HCT116 (cell line): ENCODE measurements at regions not wholly inside any gene's neighbourhood (a gene's known extent, or its start where the extent isn't known, plus 50 kb on each side); places are given as distances from the start of the nearest gene placed in this dataset.

Experiments used
- ATAC-seq: fragments of 200-7000 bp; cut with Tn5 transposase; 2 replicates; pipeline ENCODE4 v1.9.1; 2020; ENCODE audit warnings: mild to moderate bottlenecking, moderate library complexity
- BruUV-seq: library from RNA; stranded (reverse); fragments of 400-500 nt; replicated peaks from 2 replicates; lab custom pipeline; 2021; lab: Mats Ljungman, UMichigan
- CTCF ChIA-PET: fragments of 300-600 bp; sonication (Branson Sonifier 250); formaldehyde crosslinking; loops from one replicate; lab custom pipeline; 2021; ENCODE audit warnings: antibody characterized with exemption; lab: Charles Lee
- POLR2A ChIA-PET: fragments of 300-600, 350-600 bp; sonication (Branson Sonifier 250); formaldehyde crosslinking; loops from one replicate; lab custom pipeline; 2021; ENCODE audit warnings: antibody characterized with exemption; lab: Charles Lee
- RAD21 ChIA-PET, 2 experiments: fragments of 300-600 bp; sonication (Branson Sonifier 250); formaldehyde crosslinking; loops; one replicate each; lab custom pipeline; 2023; ENCODE audit warnings: low total read pairs in 2 of 2; ENCODE audit not compliant: uncharacterized antibody in 2 of 2, unreplicated experiment in 2 of 2, low non-redundant PET in 1 of 2; lab: Charles Lee
- DNase-seq: peaks from one replicate; pipeline ENCODE4 v3.0.0-alpha.2; 2010; ENCODE audit warnings: low read depth, low spot score
- H2AFZ ChIP-seq: fragments of 200-600 bp; shearing (Covaris generic), sonication (generic); 2 replicates; pipeline ENCODE4 v1.6.1; 2017; ENCODE audit warnings: low read depth, mixed run types, mixed read lengths, antibody characterized with exemption, low read length; ENCODE audit not compliant: poor library complexity, severe bottlenecking
- H3K27ac ChIP-seq: 2 replicates; pipeline ENCODE4 v1.5.1; 2012; ENCODE audit warnings: low read depth, low read length
- H3K27me3 ChIP-seq: fragments of 200-600 bp; sonication (generic); 2 replicates; pipeline ENCODE4 v1.6.1; 2016; ENCODE audit warnings: mixed run types, low read length, mixed read lengths; ENCODE audit not compliant: insufficient read depth
- H3K36me3 ChIP-seq, 2 experiments: fragments of 200-500 bp in 1 of 2; fragments of 200-600 bp in 1 of 2; sonication (Bioruptor generic) in 1 of 2; sonication (generic) in 1 of 2; 2 replicates each; pipeline versions ENCODE4 v1.5.1 to v1.6.1; 2014 to 2016; ENCODE audit warnings: low read length in 2 of 2, inconsistent platforms in 1 of 2, mixed read lengths in 1 of 2, mixed run types in 1 of 2; ENCODE audit not compliant: insufficient read depth in 2 of 2, control insufficient read depth in 1 of 2
- H3K4me1 ChIP-seq, 2 experiments: fragments of 200-600 bp in 1 of 2; sonication (generic) in 1 of 2; 2 replicates each; pipeline versions ENCODE4 v1.5.1 to v1.6.1; 2012 to 2017; ENCODE audit warnings: low read length in 2 of 2, inconsistent platforms in 1 of 2, mild to moderate bottlenecking in 1 of 2, mixed read lengths in 1 of 2, mixed run types in 1 of 2, moderate library complexity in 1 of 2; ENCODE audit not compliant: insufficient read depth in 2 of 2, control insufficient read depth in 1 of 2
- H3K4me2 ChIP-seq: fragments of 200-600 bp; sonication (generic); 2 replicates; pipeline ENCODE4 v1.6.1; 2017; ENCODE audit warnings: mixed run types, low read length, mixed read lengths
- H3K4me3 ChIP-seq, 2 experiments: fragments of 200-600 bp in 1 of 2; sonication (generic) in 1 of 2; replicated peaks in 1 of 2; 2 replicates each; pipeline ENCODE4 v1.5.1; 2011 to 2016; ENCODE audit warnings: low read length in 2 of 2, control low read depth in 1 of 2, low read depth in 1 of 2, mild to moderate bottlenecking in 1 of 2, mixed read lengths in 1 of 2, mixed run types in 1 of 2
- H3K79me2 ChIP-seq: fragments of 200-600 bp; sonication (generic); 2 replicates; pipeline ENCODE4 v1.6.1; 2017; ENCODE audit warnings: mild to moderate bottlenecking, mixed run types, low read length, moderate library complexity, mixed read lengths; ENCODE audit not compliant: insufficient read depth
- H3K9ac ChIP-seq: fragments of 200-600 bp; sonication (generic); 2 replicates; pipeline ENCODE4 v1.6.1; 2016; ENCODE audit warnings: low read length, mixed read lengths
- H3K9me2 ChIP-seq: fragments of 200-600 bp; sonication (generic), shearing (Covaris generic); 2 replicates; pipeline ENCODE4 v1.6.1; 2017; ENCODE audit warnings: mixed run types, mild to moderate bottlenecking, moderate library complexity; ENCODE audit not compliant: insufficient read depth
- H3K9me3 ChIP-seq, 2 experiments: fragments of 200-500 bp in 1 of 2; fragments of 200-600 bp in 1 of 2; sonication (Bioruptor generic) in 1 of 2; sonication (generic) in 1 of 2; 2 replicates each; pipeline ENCODE4 v1.6.1; 2014 to 2017; ENCODE audit warnings: low read length in 2 of 2, mixed read lengths in 2 of 2, inconsistent platforms in 1 of 2, low read depth in 1 of 2, mild to moderate bottlenecking in 1 of 2, mixed run types in 1 of 2, moderate library complexity in 1 of 2; ENCODE audit not compliant: control insufficient read depth in 1 of 2, insufficient read depth in 1 of 2
- H4K20me1 ChIP-seq: fragments of 200-600 bp; sonication (generic), shearing (Covaris generic); 2 replicates; pipeline ENCODE4 v1.6.1; 2017; ENCODE audit warnings: mixed run types, mild to moderate bottlenecking, moderate library complexity; ENCODE audit not compliant: insufficient read depth
- CBX3 ChIP-seq: IDR thresholded peaks from 2 replicates; pipeline ENCODE4 v1.6.1; 2012; ENCODE audit warnings: low read depth
- CEBPB ChIP-seq: IDR thresholded peaks from 2 replicates; pipeline ENCODE4 v1.6.1; 2012; ENCODE audit warnings: low read depth
- CTCF ChIP-seq, 3 experiments: fragments of 200-600 bp in 1 of 3; sonication (generic) in 1 of 3; IDR thresholded peaks in 2 of 3; conservative IDR thresholded peaks in 1 of 3; 2 replicates each; pipeline ENCODE4 v1.5.1; 2012 to 2017; ENCODE audit warnings: low read depth in 2 of 3, low read length in 2 of 3, antibody characterized with exemption in 1 of 3, borderline replicate concordance in 1 of 3, control low read depth in 1 of 3, mild to moderate bottlenecking in 1 of 3, mixed read lengths in 1 of 3, mixed run types in 1 of 3, moderate library complexity in 1 of 3; ENCODE audit not compliant: insufficient read depth in 1 of 3
- EGR1 ChIP-seq: IDR thresholded peaks from 2 replicates; pipeline ENCODE4 v1.6.1; 2012; ENCODE audit warnings: low read depth
- EZH2 ChIP-seq: fragments of 200-600 bp; sonication (generic); IDR thresholded peaks from 2 replicates; pipeline ENCODE4 v1.6.1; 2017; ENCODE audit warnings: antibody characterized with exemption, mixed run types
- EZH2phosphoT487 ChIP-seq: fragments of 200-600 bp; IDR thresholded peaks from 2 replicates; pipeline ENCODE4 v1.6.1; 2018; ENCODE audit warnings: antibody characterized with exemption, borderline replicate concordance
- FOSL1 ChIP-seq: IDR thresholded peaks from 2 replicates; pipeline ENCODE4 v1.6.1; 2012; ENCODE audit warnings: low read depth
- JUND ChIP-seq: IDR thresholded peaks from 2 replicates; pipeline ENCODE4 v1.6.1; 2012
- SIN3A ChIP-seq: IDR thresholded peaks from 2 replicates; pipeline ENCODE4 v1.6.1; 2012; ENCODE audit warnings: low read depth
- SP1 ChIP-seq: IDR thresholded peaks from 2 replicates; pipeline ENCODE4 v1.6.1; 2012; ENCODE audit warnings: low read depth
- SRF ChIP-seq: IDR thresholded peaks from 2 replicates; pipeline ENCODE4 v1.6.1; 2012; ENCODE audit warnings: low read depth
- TCF7L2 ChIP-seq: IDR thresholded peaks from 2 replicates; pipeline ENCODE4 v1.7.0; 2011; ENCODE audit warnings: borderline replicate concordance, inconsistent platforms; ENCODE audit not compliant: insufficient read depth, insufficient read length; ENCODE audit errors: extremely low read depth
- YY1 ChIP-seq: IDR thresholded peaks from 2 replicates; pipeline ENCODE4 v1.6.1; 2011; ENCODE audit warnings: low read length, low read depth, moderate library complexity, mild to moderate bottlenecking; ENCODE audit not compliant: insufficient replicate concordance; ENCODE audit errors: extremely low read depth
- ZFX ChIP-seq: fragments of 450-650 bp; IDR thresholded peaks from 2 replicates; pipeline ENCODE4 v1.6.1; 2017
- ZNF274 ChIP-seq: fragments of 200-500 bp; sonication (Bioruptor generic); IDR thresholded peaks from 2 replicates; pipeline ENCODE4 v1.6.1; 2014; ENCODE audit warnings: mild to moderate bottlenecking, low read depth, low read length, inconsistent platforms
- intact Hi-C: fragments of 100-400 bp; cut with micrococcal nuclease; formaldehyde crosslinking; loops from 2 replicates; pipeline ENCODE4 v1.10.0; 2022
- TF ChIP-seq, protein P1 (sequence below): IDR thresholded peaks from 2 replicates; pipeline ENCODE4 v1.6.1; 2012; ENCODE audit warnings: low read depth

GRCh38 chr4:43485196-43485595 is 592.7 kb downstream of the GRXCR1 start:
- Histone ChIP-seq H3K9me2 (no peaks in the 10 kb centered on the region), H3K4me1 (no peaks in the 10 kb centered on the region), H3K27me3 (no peaks in the 10 kb centered on the region), H3K9ac (no peak overlapping the region), H3K4me3 (no peak overlapping the region), H2AFZ (no peak overlapping the region), H3K4me2 (no peak overlapping the region), H4K20me1 (no peaks in the 10 kb centered on the region), H3K36me3 (no peaks in the 10 kb centered on the region), H3K79me2 (no peaks in the 10 kb centered on the region), H3K27ac (no peak overlapping the region), H3K9me3 (peaks cover 3 to 9% of the 10 kb centered on the region in 2 experiments; a peak in 3 of 4 replicates)
- TF ChIP-seq JUND: no peak
- no peak for TF ChIP-seq EZH2phosphoT487
- no peak for TF ChIP-seq SP1
- no peak for TF ChIP-seq ZNF274
- TF ChIP-seq EGR1: no peak
- no peak for TF ChIP-seq YY1
- no peak for TF ChIP-seq ZFX
- no peak for TF ChIP-seq EZH2
- TF ChIP-seq CTCF (IDR thresholded peaks at IDR 0.05 in 2 of 3, conservative IDR thresholded peaks at IDR 0.05 in 1 of 3; ENCODE audit: borderline replicate concordance in 1 of 3, insufficient read depth in 1 of 3, low read depth in 2 of 3, low read length in 2 of 3): no peak
- no peak for TF ChIP-seq TCF7L2
- TF ChIP-seq FOSL1: no peak
- TF ChIP-seq, protein P1, sequence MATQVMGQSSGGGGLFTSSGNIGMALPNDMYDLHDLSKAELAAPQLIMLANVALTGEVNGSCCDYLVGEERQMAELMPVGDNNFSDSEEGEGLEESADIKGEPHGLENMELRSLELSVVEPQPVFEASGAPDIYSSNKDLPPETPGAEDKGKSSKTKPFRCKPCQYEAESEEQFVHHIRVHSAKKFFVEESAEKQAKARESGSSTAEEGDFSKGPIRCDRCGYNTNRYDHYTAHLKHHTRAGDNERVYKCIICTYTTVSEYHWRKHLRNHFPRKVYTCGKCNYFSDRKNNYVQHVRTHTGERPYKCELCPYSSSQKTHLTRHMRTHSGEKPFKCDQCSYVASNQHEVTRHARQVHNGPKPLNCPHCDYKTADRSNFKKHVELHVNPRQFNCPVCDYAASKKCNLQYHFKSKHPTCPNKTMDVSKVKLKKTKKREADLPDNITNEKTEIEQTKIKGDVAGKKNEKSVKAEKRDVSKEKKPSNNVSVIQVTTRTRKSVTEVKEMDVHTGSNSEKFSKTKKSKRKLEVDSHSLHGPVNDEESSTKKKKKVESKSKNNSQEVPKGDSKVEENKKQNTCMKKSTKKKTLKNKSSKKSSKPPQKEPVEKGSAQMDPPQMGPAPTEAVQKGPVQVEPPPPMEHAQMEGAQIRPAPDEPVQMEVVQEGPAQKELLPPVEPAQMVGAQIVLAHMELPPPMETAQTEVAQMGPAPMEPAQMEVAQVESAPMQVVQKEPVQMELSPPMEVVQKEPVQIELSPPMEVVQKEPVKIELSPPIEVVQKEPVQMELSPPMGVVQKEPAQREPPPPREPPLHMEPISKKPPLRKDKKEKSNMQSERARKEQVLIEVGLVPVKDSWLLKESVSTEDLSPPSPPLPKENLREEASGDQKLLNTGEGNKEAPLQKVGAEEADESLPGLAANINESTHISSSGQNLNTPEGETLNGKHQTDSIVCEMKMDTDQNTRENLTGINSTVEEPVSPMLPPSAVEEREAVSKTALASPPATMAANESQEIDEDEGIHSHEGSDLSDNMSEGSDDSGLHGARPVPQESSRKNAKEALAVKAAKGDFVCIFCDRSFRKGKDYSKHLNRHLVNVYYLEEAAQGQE: no peak
- no peak for TF ChIP-seq SIN3A
- no peak for TF ChIP-seq CBX3
- no peak for TF ChIP-seq SRF
- TF ChIP-seq CEBPB: no peak
- RAD21 ChIA-PET: no interaction called here
- DNase-seq: no peak
- POLR2A ChIA-PET: no interaction called here
- no peak for ATAC-seq
- CTCF ChIA-PET: no interaction called here
- intact Hi-C loops: no loop called here
- BruUV-seq: no TSS peak
